SK-N-SH treated with all-trans-retinoic acid at 6 μM for 48 hours (cell line): ENCODE measurements at regions not wholly inside any gene's neighbourhood (a gene's known extent, or its start where the extent isn't known, plus 50 kb on each side); places are given as distances from the start of the nearest gene placed in this dataset.

Experiments
- ARNTL ChIP-seq: fragments of 450-650 bp; formaldehyde crosslinking; IDR thresholded peaks from 2 replicates; pipeline ENCODE4 v1.5.0; 2020; ENCODE audit warnings: low read depth, mild to moderate bottlenecking, moderate library complexity, borderline replicate concordance
- ISL1 ChIP-seq: fragments of 250-450 bp; sonication (Bioruptor Pico); IDR thresholded peaks from 2 replicates; pipeline ENCODE4 v2.1.2; 2022; ENCODE audit warnings: mild to moderate bottlenecking, moderate library complexity
- RARB ChIP-seq: fragments of 250-450 bp; sonication (Bioruptor Pico); IDR thresholded peaks from 2 replicates; pipeline ENCODE4 v1.8.0; 2021; ENCODE audit warnings: mild to moderate bottlenecking, moderate library complexity
- TOX ChIP-seq: fragments of 250-450 bp; sonication (Bioruptor Pico); IDR thresholded peaks from 2 replicates; pipeline ENCODE4 v1.8.0; 2021; ENCODE audit warnings: mild to moderate bottlenecking, moderate library complexity, borderline replicate concordance
- ZFP30 ChIP-seq: fragments of 450-650 bp; formaldehyde crosslinking; IDR thresholded peaks from 2 replicates; pipeline ENCODE4 v1.5.0; 2022; ENCODE audit warnings: mild to moderate bottlenecking, moderate library complexity
- ZNF8 ChIP-seq: fragments of 450-650 bp; formaldehyde crosslinking; IDR thresholded peaks from 2 replicates; pipeline ENCODE4 v1.5.0; 2020; ENCODE audit warnings: mild to moderate bottlenecking, moderate library complexity
- TF ChIP-seq, protein P1 (sequence below): fragments of 250-450 bp; sonication (Bioruptor Pico); IDR thresholded peaks from 2 replicates; pipeline ENCODE4 v1.8.0; 2020; ENCODE audit warnings: mild to moderate bottlenecking, moderate library complexity, borderline replicate concordance

DNA sequence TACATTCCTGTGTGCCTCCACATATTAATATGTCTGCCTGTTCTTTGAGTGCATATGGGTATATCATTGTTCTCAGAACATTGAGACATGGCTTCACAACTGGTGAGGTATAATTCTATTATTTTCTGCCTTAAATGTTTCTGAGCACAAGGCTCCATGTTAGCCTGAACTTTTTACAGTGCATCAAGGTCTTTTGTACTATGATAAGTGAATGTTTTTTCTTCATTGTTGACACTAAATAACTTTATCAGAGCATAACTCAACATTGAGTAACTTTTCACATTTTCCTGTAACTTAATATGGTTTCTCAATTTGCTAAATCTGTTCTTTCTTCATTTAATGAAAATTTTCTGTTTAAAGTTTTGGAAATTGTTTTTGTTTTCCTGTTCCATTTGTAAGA, 262.9 kb downstream of the HNMT start:
- no peak for TF ChIP-seq ZNF8 (CRISPR knock-in tag)
- TF ChIP-seq, protein P1, sequence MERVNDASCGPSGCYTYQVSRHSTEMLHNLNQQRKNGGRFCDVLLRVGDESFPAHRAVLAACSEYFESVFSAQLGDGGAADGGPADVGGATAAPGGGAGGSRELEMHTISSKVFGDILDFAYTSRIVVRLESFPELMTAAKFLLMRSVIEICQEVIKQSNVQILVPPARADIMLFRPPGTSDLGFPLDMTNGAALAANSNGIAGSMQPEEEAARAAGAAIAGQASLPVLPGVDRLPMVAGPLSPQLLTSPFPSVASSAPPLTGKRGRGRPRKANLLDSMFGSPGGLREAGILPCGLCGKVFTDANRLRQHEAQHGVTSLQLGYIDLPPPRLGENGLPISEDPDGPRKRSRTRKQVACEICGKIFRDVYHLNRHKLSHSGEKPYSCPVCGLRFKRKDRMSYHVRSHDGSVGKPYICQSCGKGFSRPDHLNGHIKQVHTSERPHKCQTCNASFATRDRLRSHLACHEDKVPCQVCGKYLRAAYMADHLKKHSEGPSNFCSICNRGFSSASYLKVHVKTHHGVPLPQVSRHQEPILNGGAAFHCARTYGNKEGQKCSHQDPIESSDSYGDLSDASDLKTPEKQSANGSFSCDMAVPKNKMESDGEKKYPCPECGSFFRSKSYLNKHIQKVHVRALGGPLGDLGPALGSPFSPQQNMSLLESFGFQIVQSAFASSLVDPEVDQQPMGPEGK, result no peak
- TF ChIP-seq ISL1, result no peak
- TF ChIP-seq ARNTL (CRISPR knock-in tag), result no peak
- no peak for TF ChIP-seq TOX
- TF ChIP-seq RARB (CRISPR knock-in tag), result no peak
- no peak for TF ChIP-seq ZFP30 (CRISPR knock-in tag)
